ENCODE measurements at regions not wholly inside any gene's neighbourhood (a gene's known extent, or its start where the extent isn't known, plus 50 kb on each side); places are given as distances from the start of the nearest gene placed in this dataset.

GRCh38 chr13:80718970-80719369, 378.0 kb upstream of the SPRY2 start:
- no peak for DNase-seq
- Histone ChIP-seq H3K27ac (no peak overlapping the region), H3K36me3 (no peaks in the 10 kb centered on the region), H3K9ac (ENCODE audit: low read depth in 2 of 2, low read length in 2 of 2) (no peak overlapping the region), H3K4me3 (no peak overlapping the region), H3K9me3 (no peaks in the 10 kb centered on the region), H3K4me1 (no peaks in the 10 kb centered on the region), H3K27me3 (no peaks in the 10 kb centered on the region)
- intact Hi-C loops (cut with DNase I): no loop called here
- TF ChIP-seq CTCF (IDR thresholded peaks at IDR 0.05): no peak

DNA sequence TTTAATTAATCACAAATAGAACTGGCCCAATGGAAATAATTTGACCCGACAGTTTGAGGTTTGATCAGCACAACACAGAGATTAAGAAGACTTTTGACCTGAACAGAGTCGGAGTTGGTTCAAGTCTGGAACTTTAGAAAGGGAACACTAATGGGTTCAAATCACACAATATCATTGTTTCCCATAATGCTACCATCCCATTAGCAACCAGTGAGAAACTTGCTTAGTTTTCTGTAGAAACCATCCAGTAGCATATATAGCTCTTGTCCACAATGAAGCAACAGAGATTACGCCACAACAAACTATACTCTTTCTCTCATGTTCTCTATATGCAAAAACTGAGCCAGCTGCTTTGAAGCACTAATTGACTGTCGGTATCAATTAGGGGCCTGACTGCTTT, 376.9 kb upstream of the SPRY2 start:
- TF ChIP-seq CTCF (IDR thresholded peaks at IDR 0.05): no peak
- no peak overlapping the region for H3K27ac ChIP-seq
- DNase-seq: no peak
- no peaks in the 10 kb centered on the region for H3K36me3 ChIP-seq
- no peaks in the 10 kb centered on the region for H3K4me1 ChIP-seq
- no peaks in the 10 kb centered on the region for H3K27me3 ChIP-seq
- intact Hi-C loops (cut with DNase I): no loop called here
- H3K4me3 ChIP-seq: no peak overlapping the region
- H3K9ac ChIP-seq (ENCODE audit: low read depth in 2 of 2, low read length in 2 of 2): no peak overlapping the region
- no peaks in the 10 kb centered on the region for H3K9me3 ChIP-seq

GRCh38 chr13:80716610-80717081, 375.7 kb upstream of the SPRY2 start:
- TF ChIP-seq CTCF (IDR thresholded peaks at IDR 0.05): no peak

DNA sequence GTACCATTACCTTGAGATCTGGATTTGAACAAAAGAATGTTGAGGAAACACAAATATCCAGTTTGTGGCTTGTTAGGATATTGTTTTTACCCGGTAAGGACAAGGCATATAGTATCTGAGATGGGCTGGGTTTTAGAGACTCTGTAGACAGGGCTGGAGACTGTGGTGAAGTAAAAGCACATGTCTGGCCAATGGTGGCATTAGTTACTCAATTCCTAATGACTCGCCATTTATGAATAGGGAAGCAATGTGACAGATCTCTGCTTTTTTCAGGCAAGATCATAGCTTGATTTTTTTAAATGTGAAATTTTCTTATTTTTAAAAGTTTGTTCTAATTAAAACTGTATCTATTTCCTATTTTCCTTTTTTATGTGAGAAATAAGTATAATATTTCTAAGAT, 371.1 kb upstream of the SPRY2 start:
- no peak for TF ChIP-seq CTCF (IDR thresholded peaks at IDR 0.05)
- DNase-seq: no peak
- H3K9ac ChIP-seq (ENCODE audit: low read depth in 2 of 2, low read length in 2 of 2): no peak overlapping the region
- no peak overlapping the region for H3K27ac ChIP-seq
- H3K4me1 ChIP-seq: no peaks in the 10 kb centered on the region
- no peaks in the 10 kb centered on the region for H3K9me3 ChIP-seq
- intact Hi-C loops (cut with DNase I): no loop called here
- H3K36me3 ChIP-seq: no peaks in the 10 kb centered on the region
- H3K4me3 ChIP-seq: no peak overlapping the region
- no peaks in the 10 kb centered on the region for H3K27me3 ChIP-seq

More at GRCh38 chr13:80716610-80717081, 375.7 kb upstream of the SPRY2 start:
- H3K9me3 ChIP-seq: no peaks in the 10 kb centered on the region
- H3K36me3 ChIP-seq: no peaks in the 10 kb centered on the region
- H3K4me3 ChIP-seq: no peak overlapping the region
- no peaks in the 10 kb centered on the region for H3K4me1 ChIP-seq
- no peak for DNase-seq
- no peaks in the 10 kb centered on the region for H3K27me3 ChIP-seq
- intact Hi-C loops (cut with DNase I): no loop called here
- H3K27ac ChIP-seq: no peak overlapping the region
- no peak overlapping the region for H3K9ac ChIP-seq (ENCODE audit: low read depth in 2 of 2, low read length in 2 of 2)

- intact Hi-C loops (cut with DNase I): no loop called here
- Histone ChIP-seq H3K36me3 (no peaks in the 10 kb centered on the region), H3K27me3 (no peaks in the 10 kb centered on the region), H3K9me3 (no peaks in the 10 kb centered on the region), H3K9ac (ENCODE audit: low read depth in 2 of 2, low read length in 2 of 2) (no peak overlapping the region), H3K27ac (no peak overlapping the region), H3K4me1 (no peaks in the 10 kb centered on the region), H3K4me3 (no peak overlapping the region)
- no peak for DNase-seq
- TF ChIP-seq CTCF (IDR thresholded peaks at IDR 0.05): no peak
Measured at GRCh38 chr13:80708791-80709190, 367.9 kb upstream of the SPRY2 start.

Measured in colonic mucosa (tissue), 4 donors.